HG03575 (cell line): ENCODE measurements at regions not wholly inside any gene's neighbourhood (a gene's known extent, or its start where the extent isn't known, plus 50 kb on each side); places are given as distances from the start of the nearest gene placed in this dataset.
"Not testable (repeated sequence)": the region's sequence is repeated elsewhere in the genome, so short reads cannot be mapped to it uniquely, and the experiment has no call there.

Experiments used
- ATAC-seq: cut with Tn5 transposase; IDR thresholded peaks from one replicate; pipeline ENCODE4 v1.9.1; 2021; ENCODE audit not compliant: unreplicated experiment, insufficient number of reproducible peaks, low FRiP score; ENCODE audit errors: extremely low read depth

- ATAC-seq = no peak
These were observed 631.3 kb downstream of the EFNB2 start for GRCh38 chr13:105904034-105904742.

- no peak for ATAC-seq
These were observed 633.1 kb downstream of the EFNB2 start for GRCh38 chr13:105902396-105902795.

- no peak for ATAC-seq
These were observed 637.9 kb downstream of the EFNB2 start for GRCh38 chr13:105897575-105897974.

GRCh38 chr13:105894697-105895096 lies 640.8 kb downstream of the EFNB2 start:
- ATAC-seq = no peak

- no peak for ATAC-seq
These were observed 645.0 kb downstream of the EFNB2 start for GRCh38 chr13:105890509-105890908.

GRCh38 chr13:105878119-105878700 lies 657.3 kb downstream of the EFNB2 start:
- ATAC-seq = no peak

- no peak for ATAC-seq
These were observed 660.6 kb downstream of the EFNB2 start for GRCh38 chr13:105874814-105875213.

GRCh38 chr13:105871768-105872167 lies 663.7 kb downstream of the EFNB2 start:
- ATAC-seq = no peak

GRCh38 chr13:105871326-105871725 lies 664.1 kb downstream of the EFNB2 start:
- no peak for ATAC-seq

- ATAC-seq = no peak
These were observed 672.1 kb downstream of the EFNB2 start for GRCh38 chr13:105863300-105863920.

- ATAC-seq = no peak
These were observed 687.0 kb downstream of the EFNB2 start for GRCh38 chr13:105848494-105848893.

- ATAC-seq = no peak
These were observed 687.8 kb downstream of the EFNB2 start for GRCh38 chr13:105847527-105848291.

- ATAC-seq = no peak
These were observed 688.5 kb downstream of the EFNB2 start for GRCh38 chr13:105846923-105847322.

GRCh38 chr13:105841286-105841685 lies 694.2 kb downstream of the EFNB2 start:
- ATAC-seq = no peak

- ATAC-seq = no peak
These were observed 697.2 kb downstream of the EFNB2 start for GRCh38 chr13:105838231-105838630.

GRCh38 chr13:105837295-105837694 lies 698.2 kb downstream of the EFNB2 start:
- not testable (repeated sequence) for ATAC-seq

GRCh38 chr13:105830821-105831220 lies 704.6 kb downstream of the EFNB2 start:
- ATAC-seq = no peak

- ATAC-seq = no peak
These were observed 708.2 kb downstream of the EFNB2 start for GRCh38 chr13:105827111-105827809.

- ATAC-seq = no peak
These were observed 710.4 kb downstream of the EFNB2 start for GRCh38 chr13:105825071-105825470.
